Adipocyte (in vitro differentiated cells): ENCODE measurements at regions not wholly inside any gene's neighbourhood (a gene's known extent, or its start where the extent isn't known, plus 50 kb on each side); places are given as distances from the start of the nearest gene placed in this dataset.
A peak's percentile ranks its signal among the peaks of the same experiment; 100 is the strongest.
"Not testable (repeated sequence)": the region's sequence is repeated elsewhere in the genome, so short reads cannot be mapped to it uniquely, and the experiment has no call there.

Experiments
- DNase-seq: peaks from one replicate; pipeline ENCODE4 v3.0.0-alpha.2; 2015; ENCODE audit warnings: low read depth
- H3K27me3 ChIP-seq: replicated peaks from 2 replicates; pipeline ENCODE4 v1.7.0; 2013; ENCODE audit warnings: mild to moderate bottlenecking, low read length, moderate library complexity; ENCODE audit not compliant: control insufficient read depth, insufficient read depth
- H3K36me3 ChIP-seq: 2 replicates; pipeline ENCODE4 v1.7.0; 2013; ENCODE audit warnings: low read length, mild to moderate bottlenecking, moderate library complexity; ENCODE audit not compliant: control insufficient read depth, insufficient read depth, severe bottlenecking
- H3K4me1 ChIP-seq: 2 replicates; pipeline ENCODE4 v1.7.0; 2013; ENCODE audit warnings: mild to moderate bottlenecking, low read length, moderate library complexity; ENCODE audit not compliant: control insufficient read depth, insufficient read depth
- H3K4me3 ChIP-seq: 2 replicates; pipeline ENCODE4 v1.7.0; 2013; ENCODE audit warnings: mild to moderate bottlenecking, low read length, moderate library complexity
- H3K9ac ChIP-seq: 2 replicates; pipeline ENCODE4 v1.7.0; 2013; ENCODE audit warnings: mild to moderate bottlenecking, low read length, moderate library complexity
- H3K9me3 ChIP-seq: 2 replicates; pipeline ENCODE4 v1.7.0; 2013; ENCODE audit warnings: mild to moderate bottlenecking, low read length, moderate library complexity; ENCODE audit not compliant: control insufficient read depth

- not testable (repeated sequence) for H3K27me3 ChIP-seq, H3K4me3 ChIP-seq, H3K9ac ChIP-seq, H3K4me1 ChIP-seq, H3K9me3 ChIP-seq, H3K36me3 ChIP-seq, DNase-seq
These were observed 295.7 kb upstream of the PLGLB2 start for GRCh38 chr2:87452193-87452592.

DNA sequence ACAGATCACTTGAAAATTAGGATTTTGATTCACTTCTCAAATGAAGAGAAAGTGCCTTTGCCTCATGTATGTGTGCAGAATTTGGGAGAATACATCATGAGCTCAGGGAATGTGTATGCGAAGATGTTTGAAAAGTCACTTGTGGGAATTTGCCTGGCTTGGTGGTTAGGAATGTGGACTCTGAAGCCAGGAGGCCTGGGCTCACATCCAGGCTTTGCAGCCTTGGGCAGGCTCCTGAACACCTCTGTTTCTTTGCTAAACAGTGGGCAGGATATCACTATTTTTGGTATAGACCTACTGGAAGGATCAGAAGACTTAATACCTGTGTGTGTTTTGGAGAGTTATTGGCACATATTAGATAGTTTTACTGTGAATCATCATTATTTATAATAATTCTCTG, 295.0 kb upstream of the PLGLB2 start:
- not testable (repeated sequence) for H3K36me3 ChIP-seq, H3K9me3 ChIP-seq, H3K4me3 ChIP-seq, H3K9ac ChIP-seq, H3K4me1 ChIP-seq, H3K27me3 ChIP-seq
- peak; percentile 67 for DNase-seq

GRCh38 chr2:87453965-87454364, 293.9 kb upstream of the PLGLB2 start:
- H3K27me3 ChIP-seq, result not testable (repeated sequence)

DNA sequence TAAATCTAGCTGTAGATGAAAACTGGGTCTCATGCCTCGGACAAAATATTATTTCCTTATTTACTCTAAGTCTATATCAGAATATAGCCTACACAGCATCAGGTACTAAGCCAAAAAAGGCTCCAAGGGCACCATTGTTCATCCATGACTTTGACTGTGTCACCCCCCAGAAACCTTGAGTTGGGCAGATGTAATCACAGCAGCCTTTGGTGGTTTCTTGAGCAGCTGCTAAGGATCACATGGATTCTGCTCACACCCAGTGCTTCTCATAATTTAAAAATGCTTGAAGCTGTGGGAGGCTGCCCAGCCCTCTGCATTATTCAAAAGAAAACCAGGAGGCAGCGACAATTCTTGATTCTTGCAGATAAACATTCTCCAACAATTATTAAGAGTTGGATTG, 293.5 kb upstream of the PLGLB2 start:
- H3K4me3 ChIP-seq, H3K9me3 ChIP-seq, H3K27me3 ChIP-seq, DNase-seq, H3K36me3 ChIP-seq: not testable (repeated sequence)
- H3K9ac ChIP-seq, result peak overlapping the region; percentile 54
- H3K4me1 ChIP-seq, result peaks cover 11% of the 10 kb centered on the region

More at GRCh38 chr2:87453965-87454364, 293.9 kb upstream of the PLGLB2 start:
- peak; percentile 44 for DNase-seq
- not testable (repeated sequence) for H3K4me3 ChIP-seq, H3K9me3 ChIP-seq, H3K9ac ChIP-seq, H3K36me3 ChIP-seq
- H3K4me1 ChIP-seq, result peaks cover 11% of the 10 kb centered on the region

- Histone ChIP-seq H3K4me3 (peak overlapping the region; percentile 77), H3K4me1 (peaks cover 11% of the 10 kb centered on the region), H3K9ac (peak overlapping the region; percentile 82)
- not testable (repeated sequence) for H3K9me3 ChIP-seq, H3K36me3 ChIP-seq, H3K27me3 ChIP-seq, DNase-seq
These were observed 292.6 kb upstream of the PLGLB2 start for GRCh38 chr2:87455209-87455853.

- not testable (repeated sequence) for H3K9me3 ChIP-seq, H3K27me3 ChIP-seq, H3K36me3 ChIP-seq, DNase-seq
- peak overlapping the region; percentile 77 for H3K4me3 ChIP-seq
- peak overlapping the region; percentile 82 for H3K9ac ChIP-seq
- peaks cover 11% of the 10 kb centered on the region for H3K4me1 ChIP-seq
These were observed 292.0 kb upstream of the PLGLB2 start for GRCh38 chr2:87455854-87456249.

DNA sequence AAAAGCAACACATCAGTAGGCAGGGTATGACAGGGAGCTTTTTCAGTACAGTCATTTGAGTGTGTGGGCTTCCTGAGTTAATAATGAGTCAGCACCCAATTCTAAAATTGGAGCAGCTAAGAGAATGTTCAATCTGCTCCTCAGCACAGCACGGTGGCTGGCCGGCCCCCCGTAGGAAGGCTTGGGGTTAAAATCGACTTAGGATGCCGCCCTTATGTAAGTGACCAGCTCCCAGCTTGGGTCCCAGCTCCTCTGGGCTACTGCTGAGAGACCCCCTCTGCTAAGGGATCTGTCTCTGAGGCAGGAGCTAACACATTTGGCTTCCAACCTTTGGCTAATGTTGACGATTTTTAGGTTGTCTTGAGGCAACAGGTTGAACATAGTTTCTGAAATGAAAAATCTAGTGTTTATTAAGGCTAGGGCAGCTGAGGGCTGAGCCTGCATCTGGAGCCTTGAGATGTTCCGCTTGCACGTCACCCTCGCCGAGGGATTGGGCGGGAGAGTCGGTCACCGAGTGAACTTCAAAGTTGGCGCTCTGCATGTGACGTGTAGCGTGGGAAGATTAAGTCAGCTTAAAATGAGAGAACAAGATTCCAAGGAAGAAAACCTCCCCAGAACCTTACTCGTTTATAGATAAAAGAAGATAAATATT, 291.3 kb upstream of the PLGLB2 start:
- H3K4me3 ChIP-seq, result peak overlapping the region; percentile 79
- H3K4me1 ChIP-seq, result peaks cover 11% of the 10 kb centered on the region
- not testable (repeated sequence) for H3K36me3 ChIP-seq, H3K27me3 ChIP-seq, H3K9me3 ChIP-seq
- peak; percentile 24 for DNase-seq
- H3K9ac ChIP-seq, result peak overlapping the region; percentile 81

DNA sequence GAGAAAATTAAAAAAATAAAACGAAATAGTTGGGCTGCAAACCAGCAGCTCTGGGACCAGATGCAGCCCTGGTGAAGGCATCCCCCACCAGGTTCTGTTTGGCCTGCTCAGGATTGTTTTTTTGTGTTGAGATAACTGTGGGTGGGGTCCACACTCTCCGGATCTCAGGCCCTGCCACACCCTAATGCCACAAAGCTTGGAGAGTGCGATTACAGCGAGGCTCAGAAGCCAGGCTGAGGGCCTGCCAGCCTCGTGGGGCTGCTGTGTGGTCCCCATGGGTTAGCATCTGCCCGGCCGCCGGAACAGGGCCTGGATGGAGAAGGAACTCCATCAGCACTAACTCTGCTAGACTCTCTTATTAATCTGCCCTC, 290.8 kb upstream of the PLGLB2 start:
- not testable (repeated sequence) for H3K9ac ChIP-seq, DNase-seq, H3K27me3 ChIP-seq, H3K36me3 ChIP-seq, H3K9me3 ChIP-seq, H3K4me3 ChIP-seq
- peaks cover 10% of the 10 kb centered on the region for H3K4me1 ChIP-seq

DNA sequence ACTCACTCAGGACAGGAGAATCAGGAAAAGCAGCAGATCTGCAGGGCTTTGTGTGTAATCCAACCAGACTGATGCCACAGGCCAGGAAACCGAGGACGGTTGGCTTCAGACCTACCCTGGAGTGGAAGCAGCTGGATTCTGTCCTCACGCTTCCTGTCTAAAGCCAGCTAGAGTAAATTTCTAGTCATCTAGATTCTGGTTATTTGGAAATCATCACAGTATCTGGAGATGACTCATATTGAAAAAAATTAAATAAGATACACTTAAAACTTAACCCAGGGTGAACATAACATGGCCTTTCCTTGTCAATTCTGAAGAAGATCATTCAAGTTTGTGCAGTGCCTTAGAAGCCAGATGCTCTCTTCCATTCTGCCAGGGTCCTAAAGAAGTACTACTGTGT, 288.9 kb upstream of the PLGLB2 start:
- not testable (repeated sequence) for H3K4me1 ChIP-seq, H3K4me3 ChIP-seq, H3K9me3 ChIP-seq, H3K36me3 ChIP-seq, H3K27me3 ChIP-seq, DNase-seq, H3K9ac ChIP-seq

- not testable (repeated sequence) for H3K9ac ChIP-seq, H3K27me3 ChIP-seq, DNase-seq, H3K36me3 ChIP-seq, H3K4me3 ChIP-seq, H3K4me1 ChIP-seq, H3K9me3 ChIP-seq
These were observed 287.8 kb upstream of the PLGLB2 start for GRCh38 chr2:87460104-87460503.

DNA sequence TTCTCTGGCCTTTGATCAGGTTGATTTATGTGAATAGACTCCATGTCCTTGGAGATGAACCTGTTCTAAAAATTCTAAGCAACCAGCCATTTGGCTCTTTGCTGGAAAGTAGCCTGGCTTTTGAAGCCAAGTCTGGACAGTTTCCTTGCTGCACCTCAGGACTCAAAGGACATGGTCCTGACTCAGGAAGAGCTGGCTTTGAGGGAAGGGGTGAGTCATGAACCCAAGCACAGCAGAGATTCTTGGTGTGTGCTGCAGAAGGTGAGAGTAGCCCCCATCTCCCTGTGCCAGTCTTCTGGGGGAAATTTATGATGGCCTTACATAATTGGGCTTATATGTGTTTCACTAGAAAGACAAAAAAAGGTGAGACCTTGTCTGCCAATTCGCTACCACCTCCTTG, 287.2 kb upstream of the PLGLB2 start:
- H3K9ac ChIP-seq, H3K9me3 ChIP-seq, H3K36me3 ChIP-seq, H3K27me3 ChIP-seq, H3K4me3 ChIP-seq, H3K4me1 ChIP-seq, DNase-seq: not testable (repeated sequence)

DNA sequence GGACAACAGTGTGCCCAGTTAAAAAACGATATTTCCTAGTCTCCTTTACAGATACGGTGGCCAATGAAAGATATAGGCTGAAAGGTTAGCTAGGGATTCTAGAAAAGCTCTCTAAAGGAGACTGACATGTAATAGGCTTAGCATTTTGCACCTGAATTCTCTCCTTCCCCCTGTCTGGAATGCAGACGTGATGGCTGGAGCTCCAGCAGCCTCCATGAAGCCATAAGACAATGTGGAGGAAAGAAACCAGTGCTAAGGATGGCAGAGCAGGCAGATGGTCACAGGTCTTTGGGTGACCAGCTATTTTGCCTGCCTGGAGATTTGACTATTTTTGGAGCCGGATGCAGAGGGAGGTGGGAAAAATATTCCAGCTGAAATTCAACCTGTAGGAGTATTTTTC, 286.2 kb upstream of the PLGLB2 start:
- not testable (repeated sequence) for H3K4me3 ChIP-seq, H3K9ac ChIP-seq

More for the DNA sequence above, 286.2 kb upstream of the PLGLB2 start:
- H3K27me3 ChIP-seq, H3K4me1 ChIP-seq, H3K36me3 ChIP-seq, H3K9me3 ChIP-seq, DNase-seq: not testable (repeated sequence)
